DMS53 treated with DMSO at 0.1 percent for 48 hours (cell line): ENCODE measurements at regions not wholly inside any gene's neighbourhood (a gene's known extent, or its start where the extent isn't known, plus 50 kb on each side); places are given as distances from the start of the nearest gene placed in this dataset.

ENCODE experiments used
- DNase-seq: peaks from one replicate; lab custom pipeline; 2025; ENCODE audit not compliant: unreplicated experiment; lab: John Stamatoyannopoulos, UW

DNA sequence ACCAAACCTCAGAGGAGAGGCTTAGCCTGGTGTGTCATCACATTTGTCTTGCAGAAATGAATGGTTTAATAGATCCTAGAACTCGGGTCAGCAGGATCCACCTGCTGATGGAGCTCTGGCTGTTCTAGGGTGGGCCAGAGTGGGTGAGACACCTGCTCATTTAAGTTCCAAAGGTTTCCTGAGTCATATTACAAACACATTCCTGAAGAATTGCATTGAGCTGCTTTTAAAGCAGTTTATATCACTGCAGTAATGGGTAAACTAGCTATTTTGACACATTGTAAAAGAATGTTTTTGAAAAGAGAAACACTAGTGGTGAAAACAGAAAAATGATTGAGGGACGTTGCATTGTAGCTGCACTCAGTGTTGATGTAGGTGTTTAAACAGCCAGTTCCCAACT, 175.3 kb upstream of the TCF4 start:
- DNase-seq: peak; percentile 14

DNA sequence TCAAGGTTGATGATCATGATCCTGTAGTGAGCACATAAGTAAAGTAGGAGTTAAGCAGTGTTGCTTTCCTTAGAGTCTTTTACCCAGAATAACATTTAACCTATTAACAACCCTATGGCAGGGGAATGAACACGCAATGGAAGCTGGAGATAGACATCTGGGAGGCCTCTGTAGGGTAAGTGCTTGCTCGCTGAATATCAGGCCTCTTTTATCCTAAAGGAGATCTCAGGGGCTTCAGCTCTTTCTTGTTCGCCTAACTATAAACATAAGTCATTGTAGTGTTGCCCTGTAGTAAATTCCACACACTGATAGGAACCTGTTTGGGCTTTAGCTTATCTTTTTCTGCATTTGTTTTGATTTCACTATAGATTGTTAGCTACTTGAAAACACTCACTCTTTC, 174.4 kb upstream of the TCF4 start:
- no peak for DNase-seq

DNA sequence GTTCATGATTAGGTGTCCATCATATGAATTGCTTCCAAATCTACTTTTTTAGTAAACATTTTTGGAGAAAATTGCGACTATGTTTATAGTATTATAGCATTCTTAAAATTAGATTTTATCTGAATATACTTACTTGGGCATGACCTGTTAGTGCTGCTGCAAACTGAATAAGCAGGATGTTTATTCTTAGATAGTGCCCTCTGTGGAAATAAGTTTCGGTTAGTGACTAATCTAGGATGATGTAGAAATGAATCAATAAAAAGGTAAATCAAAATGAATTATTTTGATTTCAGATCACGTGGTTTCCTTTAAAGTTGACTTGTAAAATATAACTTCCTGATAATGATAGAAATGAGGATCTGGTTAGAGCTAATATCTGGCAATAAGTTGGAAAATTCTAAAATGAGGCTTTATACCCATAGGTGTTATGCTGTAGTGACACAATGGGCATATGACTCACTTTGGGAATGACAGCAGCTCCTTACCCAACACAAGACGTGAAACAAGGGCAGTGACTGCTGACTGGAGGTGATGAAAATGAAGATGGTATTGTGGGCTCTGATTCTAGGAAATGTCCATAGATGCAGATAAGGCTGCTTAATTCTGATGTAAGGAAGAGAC, 165.8 kb upstream of the TCF4 start:
- no peak for DNase-seq

DNA sequence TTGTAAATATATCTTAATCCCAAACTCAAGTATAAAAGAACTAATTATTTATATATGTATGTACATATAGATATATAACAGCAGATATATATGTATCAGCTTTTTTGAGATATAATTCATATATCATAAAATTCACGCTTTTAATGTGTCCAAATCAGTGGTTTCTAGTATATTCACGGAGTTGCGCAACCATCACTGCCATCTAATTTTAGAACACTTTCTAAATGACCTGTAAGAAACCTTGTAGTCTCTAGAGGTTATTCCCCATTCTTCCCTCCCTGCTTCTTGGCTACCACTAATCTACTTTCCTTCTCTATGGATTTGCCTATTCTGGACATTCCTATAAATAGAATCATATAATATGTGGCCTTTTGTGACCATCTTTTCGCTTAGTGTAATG, 163.5 kb upstream of the TCF4 start:
- no peak for DNase-seq

DNA sequence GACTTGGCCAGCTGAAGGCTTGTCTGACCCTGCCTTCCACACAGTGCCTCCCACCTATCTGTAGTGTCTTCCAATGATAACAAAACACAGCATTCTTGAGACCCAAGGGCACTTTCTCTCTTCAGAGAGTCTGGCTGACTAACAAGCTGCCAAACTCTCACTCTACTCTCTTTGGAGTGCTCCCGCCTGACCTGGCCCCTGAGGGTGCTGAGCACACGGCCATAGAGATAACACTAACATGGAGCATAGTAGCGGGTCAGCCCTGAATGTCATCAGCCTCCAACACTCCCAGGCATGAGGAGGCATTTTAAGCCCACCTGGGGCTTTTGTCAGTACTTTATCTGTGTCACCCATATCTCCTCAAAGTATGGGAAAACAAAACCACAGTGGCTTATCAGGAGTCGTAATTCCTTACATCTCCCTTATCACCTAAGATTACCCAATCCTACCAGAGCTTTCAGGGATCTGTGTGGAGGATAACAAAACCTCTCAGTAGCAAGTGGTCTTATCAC, 160.3 kb upstream of the TCF4 start:
- DNase-seq: no peak

DNA sequence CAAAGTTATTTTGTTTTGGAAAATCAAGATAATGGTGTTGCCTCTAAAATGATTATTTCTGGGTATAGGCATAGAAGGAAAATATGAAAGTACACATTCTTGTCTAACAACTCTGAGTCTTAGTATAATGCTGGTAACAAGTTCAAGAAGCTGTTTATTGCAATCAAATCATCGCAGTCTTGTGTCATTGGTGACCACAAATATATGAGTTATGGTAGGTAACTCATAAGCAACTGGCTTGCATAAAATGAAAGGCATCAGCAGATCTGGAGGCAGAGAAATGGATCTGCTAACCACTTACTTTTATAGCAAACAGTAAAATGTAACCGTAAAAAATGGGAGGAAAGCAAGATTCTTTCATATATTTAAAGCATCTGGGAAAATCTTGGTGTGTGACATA, 156.2 kb upstream of the TCF4 start:
- no peak for DNase-seq

DNA sequence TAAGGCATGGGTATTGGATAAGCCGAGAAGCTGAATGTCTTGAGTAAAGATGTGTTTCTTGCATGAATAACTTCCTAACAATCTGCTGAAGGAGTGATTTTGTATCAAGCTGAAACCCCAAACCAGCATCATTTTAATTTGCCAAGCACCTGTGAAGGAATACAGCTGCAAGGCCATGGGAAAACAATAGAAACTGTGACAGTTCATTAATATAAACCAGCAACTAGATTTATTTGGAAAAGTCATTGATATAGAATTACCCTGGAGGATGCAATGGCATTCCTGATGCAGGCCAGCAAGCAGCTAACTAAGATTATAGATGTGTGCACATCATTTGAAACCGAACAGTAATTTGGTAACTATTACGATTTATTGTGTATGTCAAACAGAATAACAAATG, 155.7 kb upstream of the TCF4 start:
- no peak for DNase-seq

DNA sequence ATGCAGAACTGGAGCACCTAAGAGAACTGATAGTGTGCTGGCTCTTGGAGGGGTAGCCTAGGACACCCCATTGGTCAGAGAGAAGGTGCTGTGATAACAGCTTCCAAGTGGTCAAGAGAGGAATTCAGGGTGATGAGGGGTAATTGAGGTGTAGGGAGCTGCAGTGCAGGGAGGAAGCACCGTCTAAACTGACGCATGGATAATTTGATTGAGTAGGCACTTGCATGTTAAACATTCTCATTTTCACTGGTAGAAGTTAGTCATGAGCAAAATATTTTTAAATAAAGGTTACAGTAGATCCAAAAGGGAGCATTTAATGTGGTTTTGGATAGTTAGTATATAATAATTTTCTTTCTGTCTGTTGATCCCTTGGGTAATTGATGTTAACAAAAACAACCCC, 155.1 kb upstream of the TCF4 start:
- DNase-seq: no peak

DNA sequence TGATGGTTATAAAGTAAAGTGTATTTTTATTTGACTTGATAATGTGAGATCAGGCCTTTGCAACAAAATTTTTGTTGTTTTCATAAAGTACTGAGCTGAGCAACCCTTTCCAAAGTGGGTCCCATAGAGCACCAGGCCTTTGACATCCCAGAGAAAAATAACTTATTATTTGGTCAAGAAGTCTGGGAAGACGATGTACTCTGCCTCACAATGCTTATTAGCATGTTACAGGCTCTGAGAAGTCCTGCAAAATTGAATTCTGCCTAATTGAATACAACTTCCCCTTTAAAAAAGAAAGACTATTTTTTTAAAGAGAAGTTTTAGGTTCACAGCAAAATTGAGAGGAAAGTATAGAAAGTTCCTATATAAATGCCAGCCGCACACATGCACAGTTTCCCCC, 151.5 kb upstream of the TCF4 start:
- no peak for DNase-seq

DNA sequence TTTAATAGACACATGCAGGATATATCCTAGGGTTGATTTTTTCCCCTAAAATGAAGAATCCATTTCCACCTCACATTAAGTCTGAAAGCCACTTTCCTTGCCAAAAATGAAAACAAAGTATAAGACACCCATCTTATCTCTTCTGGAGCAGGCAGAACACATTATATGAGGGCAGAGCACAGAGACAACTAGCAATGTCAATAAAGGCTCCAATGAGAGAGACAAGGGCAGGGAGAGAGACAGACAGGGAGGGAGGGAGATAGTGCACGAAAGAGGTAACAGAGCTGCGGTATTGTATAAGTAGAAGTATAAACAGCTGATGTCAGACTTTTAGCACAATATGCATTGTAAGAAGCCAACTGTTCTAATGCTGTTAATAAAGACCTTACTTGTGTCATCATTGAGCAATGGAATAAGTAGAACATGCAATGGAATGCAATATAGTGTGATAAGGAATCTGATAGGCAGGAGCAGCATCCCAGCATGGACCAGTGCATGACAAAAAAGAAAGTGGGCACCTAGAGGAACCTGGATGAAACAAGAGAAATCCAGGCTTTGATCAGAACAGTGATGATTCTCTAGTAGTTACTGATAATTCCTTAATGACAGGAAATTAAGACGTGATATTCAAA, 150.6 kb upstream of the TCF4 start:
- DNase-seq: no peak

DNA sequence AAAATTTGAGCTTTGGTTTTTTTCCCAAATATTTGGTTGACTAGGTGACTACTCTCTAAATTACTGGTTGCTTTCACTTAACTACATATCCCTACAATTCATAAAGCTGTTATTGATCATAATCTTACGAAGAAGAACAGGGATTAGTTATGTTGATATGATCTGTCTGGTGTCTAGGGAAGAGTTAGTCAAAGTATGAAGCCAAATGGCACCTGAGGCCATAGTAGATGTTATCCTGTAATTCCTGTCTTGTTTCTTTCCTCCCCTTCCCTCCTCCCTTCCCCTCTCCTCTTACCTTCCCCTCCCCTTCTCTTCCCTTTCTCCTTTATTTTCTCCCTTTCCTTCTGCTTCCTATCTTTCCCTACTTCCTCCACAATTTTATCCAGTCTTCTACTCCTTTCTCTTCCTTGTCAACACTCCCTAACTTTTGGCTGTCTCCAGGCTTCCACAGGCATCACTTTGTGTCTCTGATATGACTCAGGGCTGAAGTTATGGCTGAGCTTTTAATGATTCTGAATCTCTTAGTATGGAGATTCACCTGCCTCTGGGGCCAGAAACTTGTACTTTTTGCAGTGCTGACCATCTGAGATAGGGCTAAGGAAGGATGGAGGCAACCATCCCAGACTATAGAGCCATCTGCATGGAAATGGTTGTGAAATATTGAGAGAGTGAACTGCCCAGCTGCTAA, 149.9 kb upstream of the TCF4 start:
- no peak for DNase-seq

DNA sequence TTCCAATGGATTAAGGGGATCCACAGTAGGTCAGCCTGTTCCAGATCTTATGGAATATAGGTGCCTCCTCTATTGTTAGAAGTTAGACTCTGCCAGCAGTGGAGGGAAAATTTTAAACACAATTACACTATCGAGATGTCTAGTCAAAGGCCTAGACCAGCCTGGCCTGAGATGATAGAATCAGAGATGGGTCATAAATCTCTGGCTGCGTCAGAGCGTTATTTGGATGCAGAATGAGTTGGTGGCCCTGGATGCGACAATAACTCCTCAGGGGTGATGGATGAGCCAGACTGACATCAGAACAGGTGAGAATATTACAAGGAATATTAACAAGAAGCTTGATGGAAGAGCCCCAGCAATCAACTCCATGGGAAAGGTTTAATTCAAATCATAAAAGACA, 149.3 kb upstream of the TCF4 start:
- DNase-seq: no peak

DNA sequence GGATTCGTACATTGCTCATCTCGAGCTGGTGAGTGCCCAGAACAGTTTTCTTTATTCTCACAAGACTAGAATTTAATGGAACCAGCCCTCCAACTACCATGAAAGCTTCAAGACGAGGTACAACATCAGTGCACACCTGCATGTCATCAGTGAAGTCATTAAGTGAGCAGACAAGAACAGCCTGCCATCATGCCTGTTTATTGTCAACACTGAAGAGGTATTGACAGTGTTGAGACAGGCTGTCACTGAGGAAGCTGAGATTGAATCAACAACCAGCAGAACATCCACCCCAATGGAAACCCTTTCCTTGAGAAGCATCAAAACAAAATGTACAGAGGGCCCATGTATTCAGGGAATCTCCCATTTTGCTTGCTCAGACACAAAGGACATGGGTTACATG, 148.0 kb upstream of the TCF4 start:
- no peak for DNase-seq

DNA sequence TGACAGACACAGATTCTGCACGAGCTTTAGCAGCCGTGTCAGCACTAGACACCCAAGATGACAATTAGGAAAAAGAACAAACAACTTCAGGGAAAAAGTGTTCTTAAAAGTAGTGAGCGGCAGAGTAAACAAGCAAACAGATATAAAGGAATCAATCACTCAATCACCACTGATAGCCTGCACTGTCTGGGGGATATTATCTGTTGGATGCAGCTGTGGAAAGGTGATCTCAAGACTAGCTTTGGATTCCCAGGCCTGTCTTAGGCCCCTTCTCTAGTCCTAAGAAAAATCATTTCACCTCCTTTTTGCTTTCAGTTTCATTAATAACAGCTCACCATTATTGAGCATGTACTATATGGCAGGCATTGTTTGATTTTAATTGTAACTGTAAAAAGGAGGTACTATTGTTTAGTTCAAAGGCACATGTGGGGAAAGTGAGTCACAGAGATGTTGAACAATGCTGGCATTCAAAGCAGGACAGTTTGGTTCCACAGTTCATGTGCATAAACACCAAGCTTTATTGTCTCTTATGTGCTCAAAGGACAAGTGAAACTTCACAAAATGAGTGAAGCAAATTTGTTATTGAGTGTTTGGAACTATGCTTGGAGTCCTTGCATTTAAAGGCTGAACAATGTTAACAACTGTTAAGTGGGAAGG, 147.3 kb upstream of the TCF4 start:
- DNase-seq: no peak

DNA sequence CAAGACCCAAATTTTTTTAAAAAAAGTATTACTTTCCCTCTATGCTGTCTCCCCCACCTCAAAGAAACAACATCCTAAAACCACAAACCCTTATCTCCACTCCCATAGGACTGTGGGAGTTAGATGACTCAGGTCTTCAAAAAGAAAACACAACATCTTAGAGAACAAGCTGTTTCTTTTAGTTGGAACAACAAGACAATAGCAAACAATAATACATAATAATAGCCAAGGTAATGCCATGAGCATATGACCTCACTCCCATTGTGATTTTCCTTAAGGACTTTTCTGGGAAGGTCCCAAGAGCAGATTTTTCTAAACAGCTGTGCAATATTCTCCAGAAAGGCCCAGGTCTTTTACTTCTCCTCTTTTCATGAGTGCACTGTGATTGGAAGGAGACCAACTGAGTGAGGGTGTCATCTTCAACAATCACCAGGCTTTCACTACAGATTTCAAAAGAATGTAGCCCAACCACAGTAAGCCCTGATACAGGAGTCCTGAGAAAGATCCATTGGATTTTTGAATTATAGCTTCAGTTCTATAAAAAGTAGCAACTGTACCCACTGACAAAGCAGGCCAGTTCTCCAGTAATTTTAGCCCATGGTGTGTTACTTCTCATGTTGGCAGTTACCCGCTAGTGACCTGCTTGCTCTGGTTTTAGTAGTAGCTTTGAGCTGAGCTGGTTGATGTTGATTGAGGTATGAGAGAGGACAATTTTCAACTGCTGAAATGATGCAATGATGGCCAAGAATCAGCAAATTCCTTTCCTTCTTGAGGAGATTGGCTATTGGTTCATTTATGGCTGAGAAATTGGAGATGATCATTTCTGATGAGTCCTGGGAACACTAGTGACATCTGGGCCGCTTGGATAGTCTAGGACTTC, 144.5 kb upstream of the TCF4 start:
- no peak for DNase-seq

DNA sequence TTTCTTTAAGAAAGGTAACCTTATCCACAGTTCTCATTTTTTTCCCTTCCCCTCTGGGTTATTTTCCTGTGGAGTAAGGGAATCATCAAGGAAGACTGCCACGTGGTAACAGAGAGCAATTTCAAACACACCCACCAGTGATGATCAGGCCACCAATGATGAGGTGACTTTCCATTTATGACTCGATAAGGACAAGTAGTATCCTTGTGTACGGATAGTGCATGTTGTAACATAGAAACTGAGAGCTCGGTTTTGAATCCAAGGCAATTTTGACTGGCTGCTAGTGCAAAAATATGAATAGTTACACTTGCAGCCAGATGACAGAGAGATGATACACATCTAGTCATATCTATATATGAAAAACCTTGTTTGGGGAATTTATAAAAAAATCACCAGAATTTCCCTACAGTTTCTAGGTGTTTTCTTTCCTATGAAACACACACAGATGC, 143.6 kb upstream of the TCF4 start:
- no peak for DNase-seq

DNA sequence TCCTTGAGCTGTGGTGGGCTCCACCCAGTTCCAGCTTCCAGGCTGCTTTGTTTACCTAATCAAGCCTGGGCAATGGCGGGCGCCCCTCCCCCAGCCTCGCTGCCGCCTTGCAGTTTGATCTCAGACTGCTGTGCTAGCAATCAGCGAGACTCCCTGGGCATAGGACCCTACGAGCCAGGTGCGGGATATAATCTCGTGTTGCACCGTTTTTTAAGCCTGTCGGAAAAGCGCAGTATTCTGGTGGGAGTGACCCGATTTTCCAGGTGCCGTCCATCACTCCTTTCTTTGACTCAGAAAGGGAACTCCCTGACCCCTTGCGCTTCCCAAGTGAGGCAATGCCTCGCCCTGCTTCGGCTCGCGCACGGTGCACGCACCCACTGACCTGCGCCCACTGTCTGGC, 133.0 kb upstream of the TCF4 start:
- DNase-seq: peak; percentile 8

DNA sequence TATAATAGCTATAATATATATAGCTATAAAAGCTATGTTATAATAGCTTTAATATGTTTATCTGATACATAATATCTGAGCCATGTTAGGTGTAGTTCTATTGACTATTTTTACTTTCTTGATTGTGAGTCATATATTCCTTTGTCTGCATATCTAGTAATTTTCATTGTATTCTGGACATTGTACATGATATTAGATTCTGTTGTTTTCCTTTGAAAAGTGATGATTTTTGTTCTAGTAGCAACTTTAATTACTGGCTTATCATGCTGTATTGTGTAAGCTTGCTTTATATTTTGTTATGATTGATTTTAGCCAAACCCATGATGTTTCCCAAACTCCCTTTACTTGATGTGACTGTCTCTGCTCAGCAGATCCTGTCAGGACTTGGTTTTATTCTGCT, 125.7 kb upstream of the TCF4 start:
- DNase-seq: no peak

DNA sequence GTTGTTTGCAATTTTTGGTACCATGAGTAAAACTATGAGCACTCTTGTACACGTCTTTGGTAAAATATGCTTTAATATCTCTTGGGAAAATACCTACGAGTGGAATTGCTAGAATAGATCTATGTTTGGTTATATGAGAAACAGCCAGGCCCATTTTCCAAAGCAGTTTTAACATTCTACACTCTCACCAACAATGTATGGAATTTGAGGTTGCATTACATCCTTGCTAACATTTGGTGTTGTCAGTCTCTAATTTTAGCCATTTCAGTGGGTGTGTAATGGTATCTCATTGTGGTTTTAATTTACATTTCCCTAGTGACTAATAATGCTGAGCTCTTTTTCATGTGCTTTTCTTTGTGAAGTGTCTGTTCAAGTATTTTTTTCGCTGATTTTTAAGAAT, 118.9 kb upstream of the TCF4 start:
- no peak for DNase-seq

DNA sequence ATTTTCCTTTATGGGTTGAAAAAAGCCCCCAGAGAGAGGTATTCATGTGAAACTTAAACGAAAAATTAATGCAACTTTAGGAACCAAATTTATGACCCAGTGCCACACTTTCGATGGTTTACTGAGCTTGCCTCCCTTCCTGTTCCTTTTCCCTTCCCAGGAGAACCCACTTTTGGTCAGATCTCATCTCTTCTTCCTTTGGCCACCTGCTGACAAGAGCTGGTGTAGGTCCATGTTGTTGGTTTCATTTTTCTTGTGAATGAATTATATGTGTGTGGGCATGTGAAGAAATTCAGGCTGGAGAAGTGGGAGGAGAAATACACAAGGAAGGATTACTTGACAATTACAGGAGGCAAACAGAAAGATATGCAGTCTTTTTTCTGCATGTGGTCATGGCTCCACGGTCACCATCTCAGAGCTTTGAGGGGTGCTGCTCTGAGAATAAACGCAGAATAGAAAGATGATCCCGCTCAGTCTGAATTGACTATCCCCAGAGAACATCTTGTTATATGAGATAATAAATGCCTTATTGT, 111.3 kb upstream of the TCF4 start:
- DNase-seq: no peak

DNA sequence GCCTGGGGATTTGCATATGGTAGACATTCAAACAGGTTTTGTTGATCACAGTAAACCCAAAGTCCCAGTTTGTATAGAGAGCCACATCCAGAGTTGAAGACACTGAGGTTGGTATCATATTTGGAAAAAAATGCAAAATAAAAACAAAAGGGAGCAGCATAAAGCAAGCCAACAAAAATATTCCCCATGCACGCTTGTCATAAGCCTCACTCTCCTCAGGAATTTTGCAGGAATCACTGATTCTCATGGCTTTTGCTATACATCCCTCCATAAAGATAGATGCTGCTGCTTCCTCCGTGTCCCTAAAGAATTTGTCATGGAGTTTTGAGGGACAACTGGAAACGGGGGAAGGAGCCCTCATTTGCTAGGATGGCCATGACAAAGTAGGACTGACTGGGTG, 108.8 kb upstream of the TCF4 start:
- DNase-seq: no peak
